HuH-7 (cell line): ENCODE measurements at regions not wholly inside any gene's neighbourhood (a gene's known extent, or its start where the extent isn't known, plus 50 kb on each side); places are given as distances from the start of the nearest gene placed in this dataset.

Experiments
- DNase-seq: peaks from one replicate; pipeline ENCODE4 v3.0.0; 2011; ENCODE audit warnings: low spot score

GRCh38 chr2:19809206-19809605 lies 92.6 kb downstream of the TTC32 start:
- DNase-seq: no peak

GRCh38 chr2:19807866-19808265 lies 93.9 kb downstream of the TTC32 start:
- DNase-seq: no peak

GRCh38 chr2:19807346-19807745 lies 94.4 kb downstream of the TTC32 start:
- no peak for DNase-seq

- DNase-seq: no peak
Observed at GRCh38 chr2:19806591-19806990, 95.2 kb downstream of the TTC32 start.

GRCh38 chr2:19806131-19806530 lies 95.7 kb downstream of the TTC32 start:
- DNase-seq: no peak

- DNase-seq: no peak
Observed at GRCh38 chr2:19805266-19805665, 96.5 kb downstream of the TTC32 start.

GRCh38 chr2:19804639-19805260 lies 97.0 kb downstream of the TTC32 start:
- no peak for DNase-seq

- DNase-seq: no peak
Observed at GRCh38 chr2:19802086-19802841, 99.5 kb downstream of the TTC32 start.

GRCh38 chr2:19801367-19802080 lies 100.3 kb downstream of the TTC32 start:
- no peak for DNase-seq

- no peak for DNase-seq
Observed at GRCh38 chr2:19800796-19801195, 101.0 kb downstream of the TTC32 start.

GRCh38 chr2:19799881-19800780 lies 101.7 kb downstream of the TTC32 start:
- DNase-seq: no peak

- DNase-seq: no peak
Observed at GRCh38 chr2:19797871-19798270, 103.9 kb downstream of the TTC32 start.

GRCh38 chr2:19797243-19797810 lies 104.5 kb downstream of the TTC32 start:
- DNase-seq: no peak

- DNase-seq: no peak
Observed at GRCh38 chr2:19796035-19796695, 105.6 kb downstream of the TTC32 start.

GRCh38 chr2:19793132-19793750 lies 108.5 kb downstream of the TTC32 start:
- no peak for DNase-seq

GRCh38 chr2:19790291-19790690 lies 111.5 kb downstream of the TTC32 start:
- no peak for DNase-seq

- no peak for DNase-seq
Observed at GRCh38 chr2:19787134-19787533, 114.6 kb downstream of the TTC32 start.

- DNase-seq: no peak
Observed at GRCh38 chr2:19786408-19787058, 115.2 kb downstream of the TTC32 start.

GRCh38 chr2:19785867-19786266 lies 115.9 kb downstream of the TTC32 start:
- DNase-seq: no peak

GRCh38 chr2:19785447-19785846 lies 116.3 kb downstream of the TTC32 start:
- DNase-seq: no peak
